ENCODE measurements at regions not wholly inside any gene's neighbourhood (a gene's known extent, or its start where the extent isn't known, plus 50 kb on each side); places are given as distances from the start of the nearest gene placed in this dataset.

DNA sequence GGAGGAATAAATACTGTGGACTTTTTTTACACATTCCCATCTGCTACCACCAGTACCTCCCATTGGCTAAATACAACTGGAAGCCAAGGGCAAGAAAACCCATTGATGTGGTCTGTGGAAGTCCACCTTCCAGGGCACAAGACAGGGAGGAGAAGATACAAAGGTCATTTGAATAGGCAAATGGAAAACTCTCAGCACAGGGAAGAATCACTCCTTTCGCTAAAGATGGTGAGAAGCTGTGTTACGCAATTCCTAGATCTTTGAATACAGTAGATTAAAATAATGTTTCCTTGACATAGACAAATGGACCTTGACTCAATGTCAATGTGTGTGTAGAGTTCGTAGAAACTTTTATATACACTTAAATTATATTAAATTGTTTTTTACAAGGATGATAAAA lies 70.9 kb upstream of the ERBB4 start:
- Histone ChIP-seq H3K36me3 (ENCODE audit: insufficient read depth, low read length, poor library complexity, severe bottlenecking) (no peaks in the 10 kb centered on the region), H3K9me3 (ENCODE audit: low read depth, low read length, poor library complexity, severe bottlenecking) (no peaks in the 10 kb centered on the region), H3K27ac (ENCODE audit: low read depth, low read length, poor library complexity, severe bottlenecking) (no peak overlapping the region), H3K4me3 (ENCODE audit: low read depth, low read length, poor library complexity, severe bottlenecking) (no peak overlapping the region), H3K27me3 (replicated peaks; ENCODE audit: insufficient read depth, low read depth, low read length, poor library complexity) (no peaks in the 10 kb centered on the region), H3K4me1 (ENCODE audit: insufficient read depth, low read length, poor library complexity, severe bottlenecking) (no peaks in the 10 kb centered on the region)
- no peak for DNase-seq (ENCODE audit: low spot score)
- ChIA-PET CTCF (no interaction called here), POLR2A (ENCODE audit: low non-redundant PET) (no interaction called here)
- BruUV-seq (replicated peaks): no TSS peak
- intact Hi-C loops (cut with micrococcal nuclease; ENCODE audit: unreplicated experiment): no loop called here
- TF ChIP-seq, protein P1, sequence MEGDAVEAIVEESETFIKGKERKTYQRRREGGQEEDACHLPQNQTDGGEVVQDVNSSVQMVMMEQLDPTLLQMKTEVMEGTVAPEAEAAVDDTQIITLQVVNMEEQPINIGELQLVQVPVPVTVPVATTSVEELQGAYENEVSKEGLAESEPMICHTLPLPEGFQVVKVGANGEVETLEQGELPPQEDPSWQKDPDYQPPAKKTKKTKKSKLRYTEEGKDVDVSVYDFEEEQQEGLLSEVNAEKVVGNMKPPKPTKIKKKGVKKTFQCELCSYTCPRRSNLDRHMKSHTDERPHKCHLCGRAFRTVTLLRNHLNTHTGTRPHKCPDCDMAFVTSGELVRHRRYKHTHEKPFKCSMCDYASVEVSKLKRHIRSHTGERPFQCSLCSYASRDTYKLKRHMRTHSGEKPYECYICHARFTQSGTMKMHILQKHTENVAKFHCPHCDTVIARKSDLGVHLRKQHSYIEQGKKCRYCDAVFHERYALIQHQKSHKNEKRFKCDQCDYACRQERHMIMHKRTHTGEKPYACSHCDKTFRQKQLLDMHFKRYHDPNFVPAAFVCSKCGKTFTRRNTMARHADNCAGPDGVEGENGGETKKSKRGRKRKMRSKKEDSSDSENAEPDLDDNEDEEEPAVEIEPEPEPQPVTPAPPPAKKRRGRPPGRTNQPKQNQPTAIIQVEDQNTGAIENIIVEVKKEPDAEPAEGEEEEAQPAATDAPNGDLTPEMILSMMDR (conservative IDR thresholded peaks at IDR 0.05; ENCODE audit: low read depth, low read length): no peak
- TF ChIP-seq EZH2 (IDR thresholded peaks at IDR 0.05; ENCODE audit: borderline replicate concordance, low read depth, low read length, poor library complexity, severe bottlenecking): no peak

DNA sequence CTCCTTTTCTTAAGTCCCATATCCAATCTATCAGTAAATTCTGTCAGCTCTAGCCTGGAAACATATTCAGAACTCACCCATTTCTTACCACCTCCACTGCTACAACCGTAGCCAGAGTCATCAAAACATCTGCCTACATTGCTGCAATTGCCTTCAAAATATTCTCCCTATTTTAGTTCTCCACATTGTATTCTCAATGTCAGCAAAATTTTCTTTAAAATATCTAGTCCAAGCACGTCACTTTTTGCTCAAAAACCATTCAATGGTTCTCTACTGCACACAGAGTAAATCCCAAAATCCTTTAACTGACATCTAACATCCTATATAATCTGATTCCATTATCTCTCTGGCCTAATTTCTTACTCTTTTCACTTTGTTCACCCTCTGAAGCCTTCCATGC lies 68.5 kb upstream of the ERBB4 start:
- DNase-seq (ENCODE audit: low spot score): no peak

GRCh38 chr2:212606232-212606631 lies 67.6 kb upstream of the ERBB4 start:
- TF ChIP-seq, protein P1 (conservative IDR thresholded peaks at IDR 0.05; ENCODE audit: low read depth, low read length): no peak
- TF ChIP-seq EZH2 (IDR thresholded peaks at IDR 0.05; ENCODE audit: borderline replicate concordance, low read depth, low read length, poor library complexity, severe bottlenecking): no peak
- POLR2A ChIA-PET (ENCODE audit: low non-redundant PET): no interaction called here
- intact Hi-C loops (cut with micrococcal nuclease; ENCODE audit: unreplicated experiment): no loop called here
- no peaks in the 10 kb centered on the region for H3K27me3 ChIP-seq (replicated peaks; ENCODE audit: insufficient read depth, low read depth, low read length, poor library complexity)
- H3K36me3 ChIP-seq (ENCODE audit: insufficient read depth, low read length, poor library complexity, severe bottlenecking): no peaks in the 10 kb centered on the region
- no peak for DNase-seq (ENCODE audit: low spot score)
- CTCF ChIA-PET: no interaction called here
- H3K4me3 ChIP-seq (ENCODE audit: low read depth, low read length, poor library complexity, severe bottlenecking): no peak overlapping the region
- no peak overlapping the region for H3K27ac ChIP-seq (ENCODE audit: low read depth, low read length, poor library complexity, severe bottlenecking)
- H3K9me3 ChIP-seq (ENCODE audit: low read depth, low read length, poor library complexity, severe bottlenecking): no peaks in the 10 kb centered on the region
- no peaks in the 10 kb centered on the region for H3K4me1 ChIP-seq (ENCODE audit: insufficient read depth, low read length, poor library complexity, severe bottlenecking)
- no TSS peak for BruUV-seq (replicated peaks)

More for the DNA sequence above, 68.5 kb upstream of the ERBB4 start:
- Histone ChIP-seq H3K4me3 (ENCODE audit: low read depth, low read length, poor library complexity, severe bottlenecking) (no peak overlapping the region), H3K4me1 (ENCODE audit: insufficient read depth, low read length, poor library complexity, severe bottlenecking) (no peaks in the 10 kb centered on the region), H3K27ac (ENCODE audit: low read depth, low read length, poor library complexity, severe bottlenecking) (no peak overlapping the region), H3K27me3 (replicated peaks; ENCODE audit: insufficient read depth, low read depth, low read length, poor library complexity) (no peaks in the 10 kb centered on the region), H3K36me3 (ENCODE audit: insufficient read depth, low read length, poor library complexity, severe bottlenecking) (no peaks in the 10 kb centered on the region), H3K9me3 (ENCODE audit: low read depth, low read length, poor library complexity, severe bottlenecking) (no peaks in the 10 kb centered on the region)
- intact Hi-C loops (cut with micrococcal nuclease; ENCODE audit: unreplicated experiment): no loop called here
- BruUV-seq (replicated peaks): no TSS peak
- TF ChIP-seq EZH2 (IDR thresholded peaks at IDR 0.05; ENCODE audit: borderline replicate concordance, low read depth, low read length, poor library complexity, severe bottlenecking): no peak
- POLR2A ChIA-PET (ENCODE audit: low non-redundant PET): no interaction called here
- CTCF ChIA-PET: no interaction called here

DNA sequence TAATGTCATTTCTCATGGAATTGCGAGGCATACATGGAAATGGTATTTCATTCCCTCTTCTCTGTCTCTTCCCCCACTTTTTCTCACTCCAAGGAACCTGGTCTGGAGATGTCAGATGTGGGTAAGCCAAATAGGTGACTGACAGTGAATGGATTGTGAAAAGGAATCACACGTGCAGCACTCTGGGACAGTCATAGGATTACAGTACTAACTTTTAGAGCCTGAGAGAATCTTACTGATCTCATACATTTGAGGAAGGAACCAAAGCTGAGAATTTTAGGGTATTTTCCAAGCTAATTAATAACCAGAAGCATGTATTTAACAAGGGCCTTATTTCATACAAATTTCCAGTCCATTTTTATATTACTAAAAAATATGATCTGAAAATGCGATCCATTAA lies 58.1 kb upstream of the ERBB4 start:
- CTCF ChIA-PET: interaction anchor here (0.6 kb wide), 1 partner anchor 177 kb away, joined by 3 read pairs; no protein-coding TSS in a partner anchor
- intact Hi-C loops (cut with micrococcal nuclease; ENCODE audit: unreplicated experiment): loop anchor here (5.0 kb wide), 3 partner anchors 86 to 651 kb away; no protein-coding TSS in a partner anchor

More for the DNA sequence above, 58.1 kb upstream of the ERBB4 start:
- no peaks in the 10 kb centered on the region for H3K9me3 ChIP-seq (ENCODE audit: low read depth, low read length, poor library complexity, severe bottlenecking)
- no TSS peak for BruUV-seq (replicated peaks)
- no peak for DNase-seq (ENCODE audit: low spot score)
- H3K4me1 ChIP-seq (ENCODE audit: insufficient read depth, low read length, poor library complexity, severe bottlenecking): peaks cover 9% of the 10 kb centered on the region
- POLR2A ChIA-PET (ENCODE audit: low non-redundant PET): no interaction called here
- H3K27me3 ChIP-seq (replicated peaks; ENCODE audit: insufficient read depth, low read depth, low read length, poor library complexity): no peaks in the 10 kb centered on the region
- H3K4me3 ChIP-seq (ENCODE audit: low read depth, low read length, poor library complexity, severe bottlenecking): no peak overlapping the region
- no peak for TF ChIP-seq EZH2 (IDR thresholded peaks at IDR 0.05; ENCODE audit: borderline replicate concordance, low read depth, low read length, poor library complexity, severe bottlenecking)
- H3K27ac ChIP-seq (ENCODE audit: low read depth, low read length, poor library complexity, severe bottlenecking): no peak overlapping the region
- no peaks in the 10 kb centered on the region for H3K36me3 ChIP-seq (ENCODE audit: insufficient read depth, low read length, poor library complexity, severe bottlenecking)

Measured in A673 (cell line).